GM20000 (cell line): ENCODE measurements at regions not wholly inside any gene's neighbourhood (a gene's known extent, or its start where the extent isn't known, plus 50 kb on each side); places are given as distances from the start of the nearest gene placed in this dataset.

Source experiments
- DNase-seq: peaks from one replicate; pipeline ENCODE4 v3.0.0; 2012; ENCODE audit warnings: low spot score
- CTCF ChIP-seq: IDR thresholded peaks from 2 replicates; pipeline ENCODE4 v1.5.1; 2012; ENCODE audit warnings: mild to moderate bottlenecking, control low read depth; ENCODE audit errors: extremely low read depth, missing control alignments

- DNase-seq = no peak
- no peak for TF ChIP-seq CTCF
These were observed 467.1 kb downstream of the NOVA1 start for GRCh38 chr14:26130690-26131089.

GRCh38 chr14:26128931-26129671 lies 468.7 kb downstream of the NOVA1 start:
- no peak for DNase-seq
- no peak for TF ChIP-seq CTCF

- TF ChIP-seq CTCF = no peak
- DNase-seq = no peak
These were observed 472.9 kb downstream of the NOVA1 start for GRCh38 chr14:26124896-26125438.

- no peak for TF ChIP-seq CTCF
- no peak for DNase-seq
These were observed 474.4 kb downstream of the NOVA1 start for GRCh38 chr14:26123459-26123858.

- DNase-seq = no peak
- no peak for TF ChIP-seq CTCF
These were observed 476.7 kb downstream of the NOVA1 start for GRCh38 chr14:26121181-26121580.

- TF ChIP-seq CTCF = no peak
- no peak for DNase-seq
These were observed 483.8 kb downstream of the NOVA1 start for GRCh38 chr14:26113911-26114640.

GRCh38 chr14:26104717-26105116 lies 493.1 kb downstream of the NOVA1 start:
- TF ChIP-seq CTCF = no peak

More at GRCh38 chr14:26104717-26105116, 493.1 kb downstream of the NOVA1 start:
- DNase-seq = no peak
